ENCODE measurements at regions not wholly inside any gene's neighbourhood (a gene's known extent, or its start where the extent isn't known, plus 50 kb on each side); places are given as distances from the start of the nearest gene placed in this dataset.

GRCh38 chr1:81174052-81174451, 626.7 kb upstream of the ADGRL2 start:
- TF ChIP-seq ZNF274 (IDR thresholded peaks at IDR 0.05; ENCODE audit: low read depth, low read length) = no peak
- H3K4me3 ChIP-seq (ENCODE audit: low read length) = no peak overlapping the region

GRCh38 chr1:81172483-81172882, 628.3 kb upstream of the ADGRL2 start:
- H3K4me3 ChIP-seq (ENCODE audit: low read length) = no peak overlapping the region
- TF ChIP-seq ZNF274 (IDR thresholded peaks at IDR 0.05; ENCODE audit: low read depth, low read length) = no peak

- TF ChIP-seq ZNF274 (IDR thresholded peaks at IDR 0.05; ENCODE audit: low read depth, low read length) = no peak
- no peak overlapping the region for H3K4me3 ChIP-seq (ENCODE audit: low read length)
Measured at GRCh38 chr1:81170721-81171120, 630.0 kb upstream of the ADGRL2 start.

GRCh38 chr1:81165963-81166362, 634.8 kb upstream of the ADGRL2 start:
- TF ChIP-seq ZNF274 (IDR thresholded peaks at IDR 0.05; ENCODE audit: low read depth, low read length) = no peak
- no peak overlapping the region for H3K4me3 ChIP-seq (ENCODE audit: low read length)

GRCh38 chr1:81160696-81161095, 640.0 kb upstream of the ADGRL2 start:
- TF ChIP-seq ZNF274 (IDR thresholded peaks at IDR 0.05; ENCODE audit: low read depth, low read length) = no peak

GRCh38 chr1:81158592-81158991, 642.1 kb upstream of the ADGRL2 start:
- no peak for TF ChIP-seq ZNF274 (IDR thresholded peaks at IDR 0.05; ENCODE audit: low read depth, low read length)

More at GRCh38 chr1:81160696-81161095, 640.0 kb upstream of the ADGRL2 start:
- H3K4me3 ChIP-seq (ENCODE audit: low read length) = no peak overlapping the region

GRCh38 chr1:81157686-81158085, 643.0 kb upstream of the ADGRL2 start:
- no peak overlapping the region for H3K4me3 ChIP-seq (ENCODE audit: low read length)
- TF ChIP-seq ZNF274 (IDR thresholded peaks at IDR 0.05; ENCODE audit: low read depth, low read length) = no peak

More at GRCh38 chr1:81158592-81158991, 642.1 kb upstream of the ADGRL2 start:
- H3K4me3 ChIP-seq (ENCODE audit: low read length) = no peak overlapping the region

GRCh38 chr1:81156887-81157286, 643.8 kb upstream of the ADGRL2 start:
- no peak overlapping the region for H3K4me3 ChIP-seq (ENCODE audit: low read length)
- TF ChIP-seq ZNF274 (IDR thresholded peaks at IDR 0.05; ENCODE audit: low read depth, low read length) = no peak

GRCh38 chr1:81155131-81155530, 645.6 kb upstream of the ADGRL2 start:
- H3K4me3 ChIP-seq (ENCODE audit: low read length) = no peak overlapping the region
- no peak for TF ChIP-seq ZNF274 (IDR thresholded peaks at IDR 0.05; ENCODE audit: low read depth, low read length)

GRCh38 chr1:81151206-81151605, 649.5 kb upstream of the ADGRL2 start:
- H3K4me3 ChIP-seq (ENCODE audit: low read length) = no peak overlapping the region
- no peak for TF ChIP-seq ZNF274 (IDR thresholded peaks at IDR 0.05; ENCODE audit: low read depth, low read length)

- H3K4me3 ChIP-seq (ENCODE audit: low read length) = no peak overlapping the region
- no peak for TF ChIP-seq ZNF274 (IDR thresholded peaks at IDR 0.05; ENCODE audit: low read depth, low read length)
Measured at GRCh38 chr1:81149649-81150325, 650.9 kb upstream of the ADGRL2 start.

GRCh38 chr1:81144240-81144825, 656.4 kb upstream of the ADGRL2 start:
- TF ChIP-seq ZNF274 (IDR thresholded peaks at IDR 0.05; ENCODE audit: low read depth, low read length) = no peak
- no peak overlapping the region for H3K4me3 ChIP-seq (ENCODE audit: low read length)

GRCh38 chr1:81142099-81142826, 658.5 kb upstream of the ADGRL2 start:
- TF ChIP-seq ZNF274 (IDR thresholded peaks at IDR 0.05; ENCODE audit: low read depth, low read length) = no peak
- H3K4me3 ChIP-seq (ENCODE audit: low read length) = no peak overlapping the region

- H3K4me3 ChIP-seq (ENCODE audit: low read length) = no peak overlapping the region
- no peak for TF ChIP-seq ZNF274 (IDR thresholded peaks at IDR 0.05; ENCODE audit: low read depth, low read length)
Measured at GRCh38 chr1:81135524-81135923, 665.2 kb upstream of the ADGRL2 start.

GRCh38 chr1:81129776-81130175, 671.0 kb upstream of the ADGRL2 start:
- H3K4me3 ChIP-seq (ENCODE audit: low read length) = no peak overlapping the region
- no peak for TF ChIP-seq ZNF274 (IDR thresholded peaks at IDR 0.05; ENCODE audit: low read depth, low read length)
